Karpas-422 (cell line): ENCODE measurements at regions not wholly inside any gene's neighbourhood (a gene's known extent, or its start where the extent isn't known, plus 50 kb on each side); places are given as distances from the start of the nearest gene placed in this dataset.
A peak's percentile ranks its signal among the peaks of the same experiment; 100 is the strongest.

Experiments used
- DNase-seq: peaks from one replicate; pipeline ENCODE4 v3.0.0-alpha.2; 2015
- H2AFZ ChIP-seq: fragments of 200-600 bp; sonication (generic); 2 replicates; pipeline ENCODE4 v1.6.1; 2014; ENCODE audit warnings: antibody characterized with exemption, low read length, mixed read lengths
- H3K27ac ChIP-seq: fragments of 200-600 bp; sonication (generic); 2 replicates; pipeline ENCODE4 v1.5.1; 2014; ENCODE audit warnings: mild to moderate bottlenecking, low read length, moderate library complexity
- H3K27me3 ChIP-seq: fragments of 200-600 bp; sonication (generic); 2 replicates; pipeline ENCODE4 v1.6.1; 2014; ENCODE audit warnings: low read length, mixed read lengths
- H3K36me3 ChIP-seq: fragments of 200-600 bp; sonication (generic); 2 replicates; pipeline ENCODE4 v1.6.1; 2014; ENCODE audit warnings: low read length, mixed read lengths; ENCODE audit not compliant: insufficient read depth
- H3K4me1 ChIP-seq: fragments of 200-600 bp; sonication (generic); 2 replicates; pipeline ENCODE4 v1.6.1; 2014; ENCODE audit warnings: mild to moderate bottlenecking, low read length, mixed read lengths
- H3K4me2 ChIP-seq: fragments of 200-600 bp; sonication (generic); 2 replicates; pipeline ENCODE4 v1.6.1; 2014; ENCODE audit warnings: low read length, low read depth, mild to moderate bottlenecking; ENCODE audit not compliant: poor library complexity, severe bottlenecking
- H3K4me3 ChIP-seq: fragments of 200-600 bp; sonication (generic); 2 replicates; pipeline ENCODE4 v1.5.1; 2014; ENCODE audit warnings: mild to moderate bottlenecking, antibody characterized with exemption, low read length, mixed read lengths
- H3K79me2 ChIP-seq: fragments of 200-600 bp; sonication (generic); 2 replicates; pipeline ENCODE4 v1.6.1; 2014; ENCODE audit warnings: mild to moderate bottlenecking, low read length, mixed read lengths
- H3K9ac ChIP-seq: fragments of 200-600 bp; sonication (generic); 2 replicates; pipeline ENCODE4 v1.6.0; 2014; ENCODE audit warnings: low read length
- H3K9me2 ChIP-seq: fragments of 200-600 bp; sonication (generic), shearing (Covaris generic); replicated peaks from 2 replicates; pipeline ENCODE4 v1.6.0; 2014; ENCODE audit warnings: mild to moderate bottlenecking, low read length, moderate library complexity; ENCODE audit not compliant: insufficient read depth
- H3K9me3 ChIP-seq: fragments of 300-700, 200-600 bp; sonication (generic); 2 replicates; pipeline ENCODE4 v1.6.1; 2014; ENCODE audit warnings: low read length, mixed read lengths
- H4K20me1 ChIP-seq: fragments of 200-600 bp; sonication (generic); 2 replicates; pipeline ENCODE4 v1.6.1; 2014; ENCODE audit warnings: mild to moderate bottlenecking, antibody characterized with exemption, low read length, low read depth; ENCODE audit not compliant: insufficient read depth

DNA sequence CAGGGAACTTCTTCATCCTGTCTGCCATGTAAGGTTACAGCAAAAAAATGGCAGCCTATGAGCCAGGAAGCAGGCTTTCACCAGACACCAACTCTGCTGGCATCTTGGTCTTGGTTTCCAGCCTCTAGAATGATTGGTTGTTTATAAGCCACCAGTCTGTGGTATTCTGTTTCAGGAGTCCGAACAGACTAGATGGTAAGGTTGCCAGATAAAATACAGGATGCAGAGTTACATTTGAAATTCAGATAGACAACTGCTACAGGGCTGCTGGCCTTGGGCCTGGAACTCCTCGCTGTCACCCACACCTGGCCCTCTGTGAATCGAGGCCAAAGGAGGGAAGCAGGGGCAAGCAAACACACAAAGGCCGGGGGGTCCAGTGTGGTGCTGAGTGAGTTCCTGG is 478.8 kb upstream of the CCL2 start:
- H3K4me2 ChIP-seq, result no peak overlapping the region
- DNase-seq, result no peak
- no peaks in the 10 kb centered on the region for H3K36me3 ChIP-seq
- H2AFZ ChIP-seq, result no peak overlapping the region
- H3K27me3 ChIP-seq, result no peaks in the 10 kb centered on the region
- H4K20me1 ChIP-seq, result no peaks in the 10 kb centered on the region
- no peaks in the 10 kb centered on the region for H3K9me3 ChIP-seq
- no peak overlapping the region for H3K27ac ChIP-seq
- no peaks in the 10 kb centered on the region for H3K79me2 ChIP-seq
- no peaks in the 10 kb centered on the region for H3K9me2 ChIP-seq
- H3K4me1 ChIP-seq, result no peaks in the 10 kb centered on the region
- H3K4me3 ChIP-seq, result no peak overlapping the region
- no peak overlapping the region for H3K9ac ChIP-seq

DNA sequence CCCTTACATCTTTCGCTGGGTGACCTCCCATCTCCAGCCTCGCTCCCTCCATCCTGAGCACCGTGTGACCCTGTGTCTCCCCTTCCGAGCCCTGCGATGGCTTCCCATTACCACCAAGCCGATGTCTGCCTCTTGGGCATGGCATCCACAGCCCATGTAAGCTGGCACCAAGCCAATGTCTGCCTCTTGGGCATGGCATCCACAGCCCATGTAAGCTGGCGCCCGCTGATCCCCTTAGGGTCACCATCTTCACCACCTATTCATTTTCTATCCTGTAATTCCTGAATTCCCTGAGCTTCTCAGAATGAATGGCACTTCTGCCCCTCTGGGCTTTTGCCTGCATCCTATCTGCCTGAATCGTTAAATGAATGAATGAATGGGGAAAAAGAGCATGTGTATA is 478.2 kb upstream of the CCL2 start:
- Histone ChIP-seq H3K9me2 (no peaks in the 10 kb centered on the region), H3K27ac (no peak overlapping the region), H3K4me2 (no peak overlapping the region), H3K36me3 (no peaks in the 10 kb centered on the region), H2AFZ (no peak overlapping the region), H3K9me3 (no peaks in the 10 kb centered on the region), H3K27me3 (no peaks in the 10 kb centered on the region), H3K9ac (no peak overlapping the region), H3K4me1 (no peaks in the 10 kb centered on the region), H3K79me2 (no peaks in the 10 kb centered on the region), H4K20me1 (no peaks in the 10 kb centered on the region), H3K4me3 (no peak overlapping the region)
- no peak for DNase-seq

DNA sequence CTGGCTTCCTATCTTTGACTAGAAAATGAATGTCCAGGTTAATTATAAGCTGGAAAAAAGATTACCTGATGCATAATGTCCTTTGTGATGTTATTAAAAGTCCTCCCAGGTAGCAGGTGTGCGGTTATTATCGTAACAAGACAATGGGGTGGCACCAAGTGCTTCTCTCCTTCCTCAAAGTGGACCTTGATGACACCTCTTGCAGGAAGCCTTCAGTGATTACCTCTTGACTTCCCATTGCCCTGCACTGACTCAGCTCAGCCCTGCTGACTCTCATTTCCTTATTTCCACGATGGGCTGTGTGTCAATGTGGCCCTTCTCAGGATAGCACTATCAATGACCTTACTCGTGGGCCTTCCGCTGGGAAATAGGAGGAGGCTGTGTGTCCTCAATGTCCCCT is 477.4 kb upstream of the CCL2 start:
- H3K4me2 ChIP-seq, result no peak overlapping the region
- no peak overlapping the region for H2AFZ ChIP-seq
- no peaks in the 10 kb centered on the region for H3K9me3 ChIP-seq
- no peaks in the 10 kb centered on the region for H3K4me1 ChIP-seq
- no peak for DNase-seq
- no peaks in the 10 kb centered on the region for H4K20me1 ChIP-seq
- no peaks in the 10 kb centered on the region for H3K79me2 ChIP-seq
- H3K27ac ChIP-seq, result no peak overlapping the region
- no peak overlapping the region for H3K9ac ChIP-seq
- no peaks in the 10 kb centered on the region for H3K9me2 ChIP-seq
- H3K36me3 ChIP-seq, result no peaks in the 10 kb centered on the region
- no peaks in the 10 kb centered on the region for H3K27me3 ChIP-seq
- no peak overlapping the region for H3K4me3 ChIP-seq

DNA sequence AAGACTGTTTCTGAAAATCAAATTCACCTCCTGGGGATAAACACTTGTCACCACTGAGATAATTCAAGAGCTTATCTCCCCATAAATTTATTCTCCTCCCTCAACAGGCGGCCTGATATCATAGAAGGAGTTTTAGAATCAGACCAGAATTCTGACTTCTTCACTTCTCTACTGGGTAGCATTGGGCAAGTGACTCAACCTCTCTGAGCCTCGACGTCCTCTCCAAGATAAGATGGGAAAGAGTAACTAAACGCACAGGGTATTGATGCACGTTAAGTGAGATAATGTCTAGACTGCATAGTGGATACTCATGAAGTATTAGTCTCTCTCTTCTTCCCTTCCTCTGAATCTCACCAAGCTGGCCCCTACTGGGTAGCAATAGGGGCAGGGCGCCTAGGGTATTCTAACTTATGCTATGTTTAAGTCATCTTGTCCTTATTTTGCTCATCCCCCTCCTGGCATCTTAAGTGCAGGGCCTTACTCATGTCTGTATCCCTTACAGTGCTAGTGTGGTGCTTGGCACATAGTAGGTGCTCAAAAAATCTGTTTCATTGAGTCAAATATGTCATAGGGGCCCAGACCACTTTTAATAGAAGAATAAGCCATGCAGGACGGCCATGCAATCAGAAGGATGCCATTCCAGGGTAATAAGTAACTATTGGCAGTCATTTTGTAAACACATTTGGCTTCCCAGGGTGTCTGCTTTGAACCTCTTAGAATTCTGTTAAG is 476.4 kb upstream of the CCL2 start:
- no peak overlapping the region for H3K4me3 ChIP-seq
- DNase-seq, result no peak
- no peaks in the 10 kb centered on the region for H3K4me1 ChIP-seq

DNA sequence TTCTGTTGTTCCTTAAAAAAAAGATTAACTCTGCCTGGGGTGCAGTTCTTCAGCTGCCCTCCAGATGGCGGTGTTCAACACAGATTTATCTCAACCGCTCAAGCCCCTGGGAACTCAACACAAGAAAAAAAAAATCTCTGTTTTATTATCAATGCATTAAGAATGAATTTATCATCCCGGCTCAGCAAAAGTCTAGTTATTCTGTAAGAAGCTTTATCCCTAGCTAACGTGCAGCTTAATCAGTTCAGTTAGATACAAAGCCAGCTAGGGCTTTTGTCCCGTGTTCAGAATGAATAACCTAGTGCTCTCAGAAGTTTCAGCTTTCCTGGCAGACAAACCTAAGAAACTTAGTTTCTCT is 475.9 kb upstream of the CCL2 start:
- no peak overlapping the region for H3K9ac ChIP-seq
- H4K20me1 ChIP-seq, result no peaks in the 10 kb centered on the region
- H2AFZ ChIP-seq, result no peak overlapping the region
- no peaks in the 10 kb centered on the region for H3K9me2 ChIP-seq
- no peaks in the 10 kb centered on the region for H3K36me3 ChIP-seq
- H3K27ac ChIP-seq, result no peak overlapping the region
- no peaks in the 10 kb centered on the region for H3K79me2 ChIP-seq
- H3K4me2 ChIP-seq, result no peak overlapping the region
- no peaks in the 10 kb centered on the region for H3K4me1 ChIP-seq
- DNase-seq, result peak; percentile 84
- H3K4me3 ChIP-seq, result no peak overlapping the region
- no peaks in the 10 kb centered on the region for H3K9me3 ChIP-seq
- no peaks in the 10 kb centered on the region for H3K27me3 ChIP-seq

More for the DNA sequence above, 476.4 kb upstream of the CCL2 start:
- no peak overlapping the region for H2AFZ ChIP-seq
- H3K27ac ChIP-seq, result no peak overlapping the region
- H3K9me2 ChIP-seq, result no peaks in the 10 kb centered on the region
- H3K4me2 ChIP-seq, result no peak overlapping the region
- H3K79me2 ChIP-seq, result no peaks in the 10 kb centered on the region
- H3K9ac ChIP-seq, result no peak overlapping the region
- no peaks in the 10 kb centered on the region for H3K36me3 ChIP-seq
- H3K27me3 ChIP-seq, result no peaks in the 10 kb centered on the region
- H3K9me3 ChIP-seq, result no peaks in the 10 kb centered on the region
- no peaks in the 10 kb centered on the region for H4K20me1 ChIP-seq

DNA sequence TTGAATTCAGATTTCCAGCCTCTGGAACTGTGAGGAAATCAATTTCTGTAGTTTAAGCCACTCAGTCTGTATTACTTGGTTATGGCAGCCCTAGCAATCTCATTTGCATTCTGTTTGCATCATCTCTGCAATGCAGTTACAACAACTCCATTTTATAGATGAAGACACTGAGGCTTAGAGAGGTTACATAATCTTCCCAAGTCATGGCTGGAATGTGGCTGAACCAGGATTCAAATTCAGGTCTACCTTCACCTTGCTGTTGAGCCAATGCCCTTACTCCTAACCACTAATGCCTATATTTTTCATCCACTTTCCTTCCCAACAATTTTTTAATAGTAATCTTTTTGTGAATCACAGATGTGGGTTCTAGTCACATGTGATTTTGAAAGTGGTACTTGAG is 469.8 kb upstream of the CCL2 start:
- Histone ChIP-seq H3K27ac (no peak overlapping the region), H3K9me3 (no peaks in the 10 kb centered on the region), H3K36me3 (no peaks in the 10 kb centered on the region), H3K4me3 (no peak overlapping the region), H3K9me2 (no peaks in the 10 kb centered on the region), H3K9ac (no peak overlapping the region), H2AFZ (no peak overlapping the region), H3K79me2 (no peaks in the 10 kb centered on the region), H4K20me1 (no peaks in the 10 kb centered on the region), H3K27me3 (no peaks in the 10 kb centered on the region), H3K4me1 (no peaks in the 10 kb centered on the region), H3K4me2 (no peak overlapping the region)
- no peak for DNase-seq

DNA sequence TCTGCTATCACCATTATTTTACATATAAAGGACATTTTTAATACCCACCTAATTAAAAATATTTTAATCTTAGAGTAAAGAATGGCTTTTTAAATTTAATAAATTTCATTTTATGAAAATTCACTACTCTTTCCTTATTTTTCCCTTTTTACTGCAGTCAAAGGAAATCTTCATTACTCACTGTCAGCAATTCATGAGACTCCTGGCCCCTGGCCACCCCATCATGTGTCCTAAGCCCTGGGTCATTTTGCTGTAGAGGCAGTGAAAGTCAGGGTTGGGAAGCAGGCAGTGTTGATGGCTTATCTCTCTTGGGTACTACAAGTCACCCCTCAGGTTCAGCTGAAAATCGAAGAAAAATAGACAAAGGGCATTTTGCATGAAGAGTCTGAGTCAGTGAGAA is 468.6 kb upstream of the CCL2 start:
- H3K9me2 ChIP-seq, result no peaks in the 10 kb centered on the region
- H3K4me3 ChIP-seq, result no peak overlapping the region
- H3K79me2 ChIP-seq, result no peaks in the 10 kb centered on the region
- H3K4me2 ChIP-seq, result no peak overlapping the region
- H3K9ac ChIP-seq, result no peak overlapping the region
- no peaks in the 10 kb centered on the region for H4K20me1 ChIP-seq
- no peak for DNase-seq
- no peak overlapping the region for H2AFZ ChIP-seq
- no peak overlapping the region for H3K27ac ChIP-seq
- H3K36me3 ChIP-seq, result no peaks in the 10 kb centered on the region
- H3K27me3 ChIP-seq, result no peaks in the 10 kb centered on the region
- no peaks in the 10 kb centered on the region for H3K9me3 ChIP-seq
- no peaks in the 10 kb centered on the region for H3K4me1 ChIP-seq

DNA sequence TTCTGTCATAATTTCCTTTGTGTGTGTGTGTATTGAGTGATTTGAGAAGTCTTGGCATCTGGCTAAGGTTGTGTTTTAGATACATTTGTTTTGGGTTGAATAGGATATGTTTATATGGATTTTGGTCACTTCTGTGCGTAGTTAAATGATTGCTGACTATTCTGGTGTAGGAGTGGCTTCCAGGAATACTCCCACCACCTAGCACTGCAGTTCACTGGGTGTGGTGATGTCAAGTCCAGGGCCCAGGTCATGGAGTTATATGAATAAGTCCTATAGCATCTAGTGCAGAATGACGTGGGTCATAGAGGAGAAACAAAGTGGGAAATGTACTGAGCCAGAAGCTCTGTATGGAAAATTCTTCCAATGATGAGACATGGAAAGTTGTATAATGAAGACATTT is 465.4 kb upstream of the CCL2 start:
- Histone ChIP-seq H4K20me1 (no peaks in the 10 kb centered on the region), H3K27ac (no peak overlapping the region), H3K36me3 (no peaks in the 10 kb centered on the region), H3K79me2 (no peaks in the 10 kb centered on the region), H2AFZ (no peak overlapping the region), H3K9me3 (no peaks in the 10 kb centered on the region), H3K9ac (no peak overlapping the region), H3K4me2 (no peak overlapping the region), H3K4me3 (no peak overlapping the region), H3K4me1 (no peaks in the 10 kb centered on the region), H3K27me3 (no peaks in the 10 kb centered on the region), H3K9me2 (no peaks in the 10 kb centered on the region)
- DNase-seq, result no peak

DNA sequence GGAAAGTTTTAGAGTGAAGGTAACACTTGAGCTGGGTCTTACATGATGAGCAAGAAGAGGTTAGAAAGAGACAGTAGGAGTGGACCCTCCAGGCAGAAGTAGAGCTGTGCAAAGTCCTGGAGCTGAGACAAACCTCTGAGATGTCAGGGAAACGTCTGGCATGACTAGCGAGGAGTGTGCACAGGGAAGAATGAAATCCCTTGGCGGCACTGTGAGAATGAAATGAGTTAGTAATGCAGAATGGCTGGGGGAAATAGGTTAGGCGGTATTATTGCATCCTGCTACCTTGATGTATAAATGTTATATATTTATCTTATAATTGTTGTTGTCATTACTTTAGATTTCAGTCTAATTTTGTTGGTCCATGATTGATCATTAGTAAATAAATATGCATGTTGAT is 457.9 kb upstream of the CCL2 start:
- no peak for DNase-seq

More for the DNA sequence above, 457.9 kb upstream of the CCL2 start:
- no peaks in the 10 kb centered on the region for H3K4me1 ChIP-seq
- no peaks in the 10 kb centered on the region for H3K27me3 ChIP-seq
- no peaks in the 10 kb centered on the region for H4K20me1 ChIP-seq
- H3K9me3 ChIP-seq, result no peaks in the 10 kb centered on the region
- no peak overlapping the region for H3K9ac ChIP-seq
- no peaks in the 10 kb centered on the region for H3K79me2 ChIP-seq
- no peak overlapping the region for H3K27ac ChIP-seq
- H3K9me2 ChIP-seq, result no peaks in the 10 kb centered on the region
- no peaks in the 10 kb centered on the region for H3K36me3 ChIP-seq
- H3K4me3 ChIP-seq, result no peak overlapping the region
- no peak overlapping the region for H2AFZ ChIP-seq
- H3K4me2 ChIP-seq, result no peak overlapping the region
